GM13976 (cell line): ENCODE measurements at regions not wholly inside any gene's neighbourhood (a gene's known extent, or its start where the extent isn't known, plus 50 kb on each side); places are given as distances from the start of the nearest gene placed in this dataset.

Experiments used
- DNase-seq: peaks from one replicate; pipeline ENCODE4 v3.0.0; 2012; ENCODE audit warnings: low spot score
- CTCF ChIP-seq: IDR thresholded peaks from 2 replicates; pipeline ENCODE4 v1.5.1; 2012; ENCODE audit warnings: borderline replicate concordance, mild to moderate bottlenecking; ENCODE audit not compliant: insufficient read depth; ENCODE audit errors: extremely low read depth, missing control alignments, control extremely low read depth
- in situ Hi-C: fragments of 300-500 bp; cut with MboI; formaldehyde crosslinking; loops from one replicate; pipeline ENCODE4 v1.12.0; 2022; ENCODE audit warnings: low sequenced_read_pairs, mixed read lengths, inconsistent platforms; ENCODE audit not compliant: unreplicated experiment

GRCh38 chr3:177778633-177779032 is 581.4 kb upstream of the TBL1XR1 start:
- in situ Hi-C loops: no loop called here
- DNase-seq: no peak
- no peak for TF ChIP-seq CTCF

DNA sequence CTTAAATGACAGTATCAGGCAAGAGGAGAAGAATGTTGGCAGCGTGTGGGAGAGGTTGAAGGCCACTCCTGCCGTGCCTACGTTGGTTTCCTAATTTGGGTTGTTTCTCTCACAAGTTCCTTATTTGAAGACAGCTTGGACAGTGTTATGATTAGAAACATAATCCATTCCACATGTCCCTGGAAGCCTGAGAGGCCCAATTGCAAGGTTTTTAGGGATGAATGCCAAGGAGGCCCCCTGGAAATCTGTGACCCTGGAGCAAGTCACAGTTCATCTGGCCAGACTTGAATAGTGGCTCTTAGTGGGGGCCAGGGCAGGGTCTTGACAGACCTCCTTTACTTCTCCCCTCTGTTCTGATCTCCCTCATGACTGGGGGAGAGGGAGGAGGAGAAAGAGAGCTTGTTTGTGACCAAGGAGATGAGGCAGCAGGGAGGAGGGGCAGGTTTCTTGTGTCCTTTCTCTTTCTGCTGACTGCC is 584.4 kb upstream of the TBL1XR1 start:
- no peak for DNase-seq
- in situ Hi-C loops: no loop called here
- TF ChIP-seq CTCF: no peak

- TF ChIP-seq CTCF: no peak
- DNase-seq: no peak
- in situ Hi-C loops: no loop called here
These were observed 586.1 kb upstream of the TBL1XR1 start for GRCh38 chr3:177783338-177783737.

DNA sequence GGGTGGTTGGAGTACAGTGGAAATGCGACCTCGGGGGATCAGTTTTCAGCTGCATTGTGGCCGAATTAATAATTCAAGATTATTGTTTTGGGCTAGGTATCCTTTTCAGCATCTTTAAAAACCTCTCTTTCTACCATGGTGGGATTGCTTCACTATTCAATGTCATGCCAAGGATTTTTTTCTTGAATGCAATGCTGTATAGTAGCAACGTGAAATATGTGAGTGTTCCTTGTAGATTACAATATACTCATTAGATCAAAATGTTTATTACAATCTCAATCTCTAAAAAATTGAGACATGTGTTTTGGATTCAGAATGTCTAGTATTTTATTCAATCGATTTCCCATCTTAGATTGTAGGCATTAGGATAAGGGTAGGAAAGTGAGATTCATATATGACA is 586.5 kb upstream of the TBL1XR1 start:
- DNase-seq: no peak
- no peak for TF ChIP-seq CTCF
- in situ Hi-C loops: no loop called here

- DNase-seq: no peak
- TF ChIP-seq CTCF: no peak
- in situ Hi-C loops: no loop called here
These were observed 590.2 kb upstream of the TBL1XR1 start for GRCh38 chr3:177787279-177788041.

GRCh38 chr3:177789500-177789899 is 592.2 kb upstream of the TBL1XR1 start:
- no peak for TF ChIP-seq CTCF
- in situ Hi-C loops: no loop called here
- no peak for DNase-seq

GRCh38 chr3:177792311-177793030 is 595.2 kb upstream of the TBL1XR1 start:
- in situ Hi-C loops: no loop called here
- no peak for TF ChIP-seq CTCF
- DNase-seq: no peak
